Muscle of arm (tissue), 1 donor: ENCODE measurements at regions not wholly inside any gene's neighbourhood (a gene's known extent, or its start where the extent isn't known, plus 50 kb on each side); places are given as distances from the start of the nearest gene placed in this dataset.
"Not testable (repeated sequence)": the region's sequence is repeated elsewhere in the genome, so short reads cannot be mapped to it uniquely, and the experiment has no call there.

Source experiments
- DNase-seq: peaks from one replicate; pipeline ENCODE4 v3.0.0-alpha.2; 2013

- no peak for DNase-seq
Measured at GRCh38 chr18:4765401-4765800, 310.3 kb upstream of the DLGAP1 start.

DNA sequence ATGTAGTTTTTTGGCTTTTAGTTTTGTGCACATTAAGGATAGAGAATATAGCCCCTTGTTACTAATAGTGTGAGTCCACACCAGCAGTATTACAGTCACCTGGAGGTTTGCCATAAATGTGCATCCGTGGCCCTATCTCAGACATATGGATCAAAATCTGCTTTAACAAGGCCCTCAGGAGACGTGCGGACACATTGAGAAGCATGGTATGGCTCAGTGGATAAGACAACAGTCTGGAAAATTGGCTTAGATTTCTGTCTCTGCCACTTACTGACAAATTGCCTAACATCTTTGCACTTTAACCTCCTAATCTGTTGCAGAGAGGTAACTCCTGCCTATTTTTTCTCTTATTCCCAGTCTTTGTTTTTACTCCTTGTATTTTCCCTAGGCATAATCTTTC lies 307.2 kb upstream of the DLGAP1 start:
- no peak for DNase-seq

DNA sequence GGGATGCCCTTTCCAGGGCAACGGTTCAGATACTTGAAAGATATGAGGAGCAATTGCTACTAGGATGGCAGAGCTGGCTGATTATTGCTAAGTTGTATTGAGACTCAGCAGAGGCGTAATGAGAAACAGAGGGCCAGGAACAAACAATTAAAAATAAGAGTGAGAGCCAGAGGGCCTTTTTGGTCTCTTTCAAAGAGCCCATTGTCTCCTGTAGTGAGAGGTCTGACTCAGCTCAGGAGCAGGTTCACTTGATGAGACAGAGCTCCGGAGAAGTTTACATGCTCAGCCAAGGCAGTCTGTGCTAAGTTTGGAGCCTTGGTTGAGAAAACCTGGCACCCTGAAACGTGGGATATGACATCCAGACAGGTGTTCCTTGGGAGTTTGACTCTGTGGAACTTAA lies 303.9 kb upstream of the DLGAP1 start:
- no peak for DNase-seq

- DNase-seq: no peak
Measured at GRCh38 chr18:4755848-4756247, 300.7 kb upstream of the DLGAP1 start.

DNA sequence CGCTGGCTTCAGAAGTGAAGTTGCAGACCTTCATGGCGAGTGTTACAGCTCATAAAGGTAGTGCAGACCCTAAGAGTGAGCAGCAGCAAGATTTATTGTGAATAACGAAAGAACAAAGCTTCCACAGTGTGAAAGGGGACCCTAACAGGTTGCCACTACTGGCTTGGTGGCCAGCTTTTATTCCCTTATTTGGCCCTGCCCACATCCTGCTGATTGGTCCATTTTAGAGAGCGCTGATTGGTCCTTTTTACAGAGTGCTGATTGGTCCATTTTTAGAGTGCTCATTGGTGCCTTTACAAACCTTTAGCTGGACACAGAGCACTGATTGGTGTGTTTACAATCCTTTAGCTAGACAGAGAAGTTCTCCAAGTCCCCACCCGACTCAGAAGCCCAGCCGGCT lies 298.0 kb upstream of the DLGAP1 start:
- DNase-seq: not testable (repeated sequence)

DNA sequence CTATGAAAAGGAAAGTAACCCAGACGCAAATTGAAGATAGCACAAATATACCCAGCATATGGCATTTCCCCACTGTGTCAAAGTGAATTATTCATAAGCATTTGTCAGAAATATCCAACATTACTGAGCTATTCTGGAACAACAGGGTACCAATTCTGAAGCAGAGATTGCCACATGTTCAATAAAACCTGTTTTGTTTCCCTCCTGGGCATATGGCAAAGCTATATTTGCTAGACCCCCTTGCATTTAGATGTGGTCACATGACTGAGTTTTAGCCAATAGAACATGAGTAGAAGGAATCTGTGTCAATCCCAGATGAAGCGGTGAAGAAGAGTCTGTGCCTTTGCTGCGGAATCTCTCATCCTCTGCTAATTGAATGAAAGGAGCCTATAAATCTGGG lies 296.4 kb upstream of the DLGAP1 start:
- no peak for DNase-seq

- no peak for DNase-seq
Measured at GRCh38 chr18:4750393-4751346, 295.6 kb upstream of the DLGAP1 start.

GRCh38 chr18:4748975-4749374 lies 293.9 kb upstream of the DLGAP1 start:
- DNase-seq: no peak

DNA sequence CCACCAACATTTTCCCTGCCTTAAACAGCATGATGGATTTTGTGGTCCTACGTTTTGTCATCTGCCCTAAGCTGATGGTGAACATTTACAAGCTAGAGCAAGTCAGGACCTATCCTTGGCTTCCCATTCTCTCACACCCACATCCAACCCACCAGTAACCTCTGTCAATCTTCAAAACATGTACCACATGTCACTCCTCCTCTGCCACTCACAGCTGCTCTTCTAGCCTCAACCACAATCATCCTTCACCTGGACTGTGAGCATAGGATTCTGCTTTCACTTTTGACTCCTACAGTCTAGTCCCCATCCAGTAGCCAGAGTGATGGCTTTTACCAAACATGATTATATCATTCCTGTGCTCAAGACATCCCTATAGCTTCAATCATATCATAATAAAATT lies 279.8 kb upstream of the DLGAP1 start:
- DNase-seq: no peak

- DNase-seq: no peak
Measured at GRCh38 chr18:4734021-4734420, 278.9 kb upstream of the DLGAP1 start.

GRCh38 chr18:4721545-4721944 lies 266.4 kb upstream of the DLGAP1 start:
- DNase-seq: no peak

- no peak for DNase-seq
Measured at GRCh38 chr18:4720518-4720917, 265.4 kb upstream of the DLGAP1 start.

GRCh38 chr18:4705894-4706293 lies 250.8 kb upstream of the DLGAP1 start:
- no peak for DNase-seq

DNA sequence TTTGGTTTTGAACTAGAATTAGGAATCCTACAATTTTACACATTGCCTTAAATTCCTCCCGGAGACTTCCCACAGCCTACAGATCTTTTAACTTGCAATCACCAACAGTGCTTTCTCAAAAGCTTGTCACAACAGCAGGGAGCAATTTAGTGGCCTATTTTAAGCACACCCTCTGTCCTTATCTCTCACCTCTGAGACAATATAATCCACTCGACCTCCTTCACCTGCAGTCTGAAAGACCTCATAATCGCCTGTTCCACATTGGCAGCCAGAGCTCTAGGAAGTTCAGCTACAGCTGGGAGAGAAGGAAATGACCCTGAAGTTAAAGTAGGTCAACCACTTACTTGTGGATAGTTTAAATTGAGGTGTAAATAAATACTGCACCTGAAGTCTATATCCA lies 249.7 kb upstream of the DLGAP1 start:
- no peak for DNase-seq

DNA sequence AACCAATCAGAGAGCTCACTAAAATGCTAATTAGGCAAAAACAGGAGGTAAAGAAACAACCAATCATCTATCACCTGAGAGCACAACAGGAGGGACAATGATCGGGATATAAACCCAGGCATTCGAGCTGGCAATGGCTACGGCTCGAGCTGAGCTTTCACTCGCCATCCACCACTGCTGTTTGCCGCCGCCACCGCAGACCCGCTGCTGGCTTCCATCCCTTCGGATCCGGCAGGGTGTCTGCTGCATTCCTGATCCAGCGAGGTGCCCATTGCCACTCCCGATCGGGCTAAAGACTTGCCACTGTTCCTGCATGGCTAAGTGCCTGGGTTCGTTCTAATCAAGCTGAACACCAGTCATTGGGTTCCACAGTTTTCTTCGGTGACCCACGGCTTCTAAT lies 236.7 kb upstream of the DLGAP1 start:
- no peak for DNase-seq

DNA sequence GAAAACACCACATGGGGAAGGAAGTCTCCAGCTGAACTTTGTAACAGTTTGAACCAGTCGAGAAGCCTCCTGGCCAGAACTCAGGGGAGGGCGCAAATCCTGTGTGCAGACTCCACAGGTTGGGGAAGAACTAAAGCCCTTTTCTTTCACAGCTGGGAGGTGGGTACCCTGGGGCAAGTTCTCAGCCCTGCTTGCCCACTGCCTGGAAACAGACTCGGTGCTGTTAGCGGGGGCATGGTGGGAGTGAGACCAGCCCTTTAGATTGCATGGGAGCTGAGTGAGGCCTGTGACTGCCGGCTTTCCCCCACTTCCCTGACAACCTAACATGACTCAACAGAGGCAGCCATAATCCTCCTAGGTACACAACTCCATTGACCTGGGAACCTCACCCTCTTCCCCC lies 223.6 kb upstream of the DLGAP1 start:
- not testable (repeated sequence) for DNase-seq

- DNase-seq: no peak
Measured at GRCh38 chr18:4677006-4677405, 221.9 kb upstream of the DLGAP1 start.

- DNase-seq: no peak
Measured at GRCh38 chr18:4672162-4672561, 217.1 kb upstream of the DLGAP1 start.

DNA sequence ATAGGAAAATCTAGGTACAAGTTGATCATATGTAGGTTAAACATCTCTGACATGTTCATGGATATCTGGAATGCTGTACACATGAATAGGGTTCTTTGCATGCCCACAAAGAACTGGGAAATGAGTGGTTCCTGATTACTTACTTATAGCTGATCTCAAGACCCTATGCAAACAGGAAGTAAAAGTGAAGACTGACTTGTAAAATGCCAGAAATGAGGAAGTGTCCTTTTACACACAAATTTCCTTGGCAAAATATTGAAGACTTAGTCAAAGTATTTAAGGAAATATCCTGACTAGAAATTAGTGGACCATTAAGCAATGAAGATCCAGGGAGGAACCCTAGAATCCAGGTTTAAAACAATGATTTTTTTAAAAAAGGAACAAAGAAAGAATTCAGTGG lies 203.7 kb upstream of the DLGAP1 start:
- DNase-seq: no peak

GRCh38 chr18:4653418-4653817 lies 198.3 kb upstream of the DLGAP1 start:
- no peak for DNase-seq

- DNase-seq: no peak
Measured at GRCh38 chr18:4641771-4642368, 186.8 kb upstream of the DLGAP1 start.

- no peak for DNase-seq
Measured at GRCh38 chr18:4640349-4641012, 185.4 kb upstream of the DLGAP1 start.
